ENCODE measurements at regions not wholly inside any gene's neighbourhood (a gene's known extent, or its start where the extent isn't known, plus 50 kb on each side); places are given as distances from the start of the nearest gene placed in this dataset.

DNA sequence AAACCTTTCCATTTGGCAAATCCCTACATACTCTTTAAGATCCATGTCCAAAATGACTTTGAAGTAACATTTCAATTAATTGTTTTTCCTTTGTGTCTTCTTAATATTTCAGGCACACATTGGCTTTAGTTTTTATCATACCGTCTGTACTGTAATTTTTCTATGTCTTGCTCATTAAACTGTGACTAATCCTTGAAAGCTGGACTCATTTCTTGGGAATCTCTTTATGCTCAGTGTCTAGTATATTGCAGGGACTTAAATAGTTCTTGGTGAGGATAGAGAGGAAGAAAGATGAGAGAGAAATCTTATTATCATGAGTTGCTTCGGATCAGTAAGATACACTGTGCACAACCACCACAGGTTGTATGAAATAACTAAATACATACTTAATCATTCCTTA is 448.3 kb upstream of the ST6GAL2 start:
- in situ Hi-C loops (cut with HindIII; ENCODE audit: low sequenced_read_pairs): no loop called here
- TF ChIP-seq, protein P1, sequence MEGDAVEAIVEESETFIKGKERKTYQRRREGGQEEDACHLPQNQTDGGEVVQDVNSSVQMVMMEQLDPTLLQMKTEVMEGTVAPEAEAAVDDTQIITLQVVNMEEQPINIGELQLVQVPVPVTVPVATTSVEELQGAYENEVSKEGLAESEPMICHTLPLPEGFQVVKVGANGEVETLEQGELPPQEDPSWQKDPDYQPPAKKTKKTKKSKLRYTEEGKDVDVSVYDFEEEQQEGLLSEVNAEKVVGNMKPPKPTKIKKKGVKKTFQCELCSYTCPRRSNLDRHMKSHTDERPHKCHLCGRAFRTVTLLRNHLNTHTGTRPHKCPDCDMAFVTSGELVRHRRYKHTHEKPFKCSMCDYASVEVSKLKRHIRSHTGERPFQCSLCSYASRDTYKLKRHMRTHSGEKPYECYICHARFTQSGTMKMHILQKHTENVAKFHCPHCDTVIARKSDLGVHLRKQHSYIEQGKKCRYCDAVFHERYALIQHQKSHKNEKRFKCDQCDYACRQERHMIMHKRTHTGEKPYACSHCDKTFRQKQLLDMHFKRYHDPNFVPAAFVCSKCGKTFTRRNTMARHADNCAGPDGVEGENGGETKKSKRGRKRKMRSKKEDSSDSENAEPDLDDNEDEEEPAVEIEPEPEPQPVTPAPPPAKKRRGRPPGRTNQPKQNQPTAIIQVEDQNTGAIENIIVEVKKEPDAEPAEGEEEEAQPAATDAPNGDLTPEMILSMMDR (IDR thresholded peaks at IDR 0.05; ENCODE audit: low read depth, low read length, missing control alignments): no peak
- H3K4me3 ChIP-seq (ENCODE audit: low read depth, low read length): no peak overlapping the region
- DNase-seq (ENCODE audit: low read depth): no peak

DNA sequence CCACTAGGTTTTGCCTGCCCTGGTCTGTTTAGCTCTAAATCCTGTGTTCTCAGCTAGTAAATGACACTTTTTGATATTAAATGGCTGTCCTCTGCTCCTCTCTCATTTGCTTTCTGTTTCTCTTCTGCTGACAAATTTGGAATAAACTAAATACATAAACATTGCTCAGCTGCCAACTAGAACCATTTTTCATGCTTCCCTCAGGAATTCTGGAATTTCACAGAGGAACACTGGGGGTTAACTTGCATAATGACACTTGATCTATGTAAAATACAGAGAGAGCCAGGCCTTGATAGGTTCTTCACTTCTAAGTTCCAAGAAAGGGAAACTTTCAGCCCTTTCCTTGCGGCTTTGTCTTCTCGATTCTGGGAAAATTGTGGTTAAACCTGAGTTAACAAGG is 450.6 kb upstream of the ST6GAL2 start:
- TF ChIP-seq, protein P1 (IDR thresholded peaks at IDR 0.05; ENCODE audit: low read depth, low read length, missing control alignments): no peak
- in situ Hi-C loops (cut with HindIII; ENCODE audit: low sequenced_read_pairs): no loop called here
- DNase-seq (ENCODE audit: low read depth): peak; percentile 6

DNA sequence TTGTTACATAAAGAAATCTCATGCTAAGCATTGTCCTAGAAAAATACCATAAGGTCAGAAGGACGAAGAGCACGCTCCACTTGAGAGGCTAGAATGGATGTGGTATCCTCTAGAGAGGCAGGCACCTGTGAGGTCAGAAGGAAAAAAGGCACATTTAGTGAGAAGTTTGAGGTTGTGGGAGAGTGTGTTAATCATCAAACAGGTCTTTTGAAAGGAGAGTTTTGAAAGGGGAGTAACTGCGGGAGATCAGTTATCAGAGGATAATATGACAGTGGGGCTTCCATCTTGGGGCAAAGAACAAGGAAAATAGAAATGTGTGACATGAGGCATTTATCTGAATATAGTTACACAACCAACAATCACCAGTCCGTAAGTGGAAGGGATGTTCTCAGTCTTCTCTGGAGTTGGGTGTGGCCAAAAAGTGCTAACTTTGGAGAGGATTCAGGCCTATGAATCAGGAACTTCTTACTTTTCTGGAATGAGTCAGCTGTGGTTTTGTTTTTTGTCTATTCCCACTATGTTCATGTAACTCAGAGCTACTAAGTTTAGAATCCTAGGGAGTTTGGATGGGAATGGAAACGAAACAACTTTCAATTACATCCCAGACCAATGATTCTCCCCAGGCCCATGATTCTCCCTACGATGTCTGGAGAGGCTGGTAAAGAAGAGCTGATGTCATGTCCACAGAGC is 451.4 kb upstream of the ST6GAL2 start:
- TF ChIP-seq, protein P1 (IDR thresholded peaks at IDR 0.05; ENCODE audit: low read depth, low read length, missing control alignments): no peak
- peak; percentile 45 for DNase-seq (ENCODE audit: low read depth)
- in situ Hi-C loops (cut with HindIII; ENCODE audit: low sequenced_read_pairs): no loop called here
- H3K4me3 ChIP-seq (ENCODE audit: low read depth, low read length): no peak overlapping the region

More for the DNA sequence above, 450.6 kb upstream of the ST6GAL2 start:
- no peak overlapping the region for H3K4me3 ChIP-seq (ENCODE audit: low read depth, low read length)

DNA sequence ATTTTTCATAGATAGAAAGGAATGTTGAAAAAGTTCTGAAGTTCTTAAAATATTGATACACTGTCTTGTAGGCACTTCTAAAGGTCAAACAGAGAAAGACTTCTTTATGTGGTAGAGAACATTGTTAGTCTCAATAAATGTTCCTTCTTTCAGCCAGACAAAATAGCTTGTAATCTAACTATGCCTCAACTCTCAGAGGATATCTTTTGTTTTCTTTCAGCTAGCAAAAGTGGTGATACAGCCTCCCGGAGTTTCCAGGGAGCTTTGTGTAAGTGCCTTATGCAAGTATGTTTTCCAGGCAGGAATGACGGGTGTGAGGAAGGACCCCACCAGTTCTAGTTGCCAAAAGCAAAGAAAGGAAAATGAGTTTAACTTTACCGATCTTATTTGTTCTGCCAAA is 452.1 kb upstream of the ST6GAL2 start:
- TF ChIP-seq, protein P1 (IDR thresholded peaks at IDR 0.05; ENCODE audit: low read depth, low read length, missing control alignments): no peak
- no peak overlapping the region for H3K4me3 ChIP-seq (ENCODE audit: low read depth, low read length)
- in situ Hi-C loops (cut with HindIII; ENCODE audit: low sequenced_read_pairs): no loop called here
- DNase-seq (ENCODE audit: low read depth): no peak

DNA sequence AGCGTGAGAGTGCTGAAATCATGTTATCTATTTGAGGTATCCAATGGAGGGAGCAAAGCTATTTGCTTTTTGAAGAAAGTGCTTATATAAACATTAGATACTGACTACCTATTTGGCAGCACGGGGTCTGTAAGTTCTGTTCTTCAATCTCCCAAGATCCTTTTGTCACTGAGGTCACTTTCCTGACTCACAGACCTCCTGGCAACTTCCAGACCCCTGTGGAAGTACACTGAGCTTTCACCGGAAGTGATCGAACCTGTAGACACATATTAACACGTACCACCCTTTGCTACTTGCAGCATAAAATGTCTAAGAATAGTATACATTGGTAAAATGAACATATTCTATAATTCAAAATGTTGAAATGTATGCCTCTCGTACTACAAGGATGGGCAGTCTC is 452.6 kb upstream of the ST6GAL2 start:
- no peak overlapping the region for H3K4me3 ChIP-seq (ENCODE audit: low read depth, low read length)
- no peak for DNase-seq (ENCODE audit: low read depth)
- TF ChIP-seq, protein P1 (IDR thresholded peaks at IDR 0.05; ENCODE audit: low read depth, low read length, missing control alignments): no peak
- in situ Hi-C loops (cut with HindIII; ENCODE audit: low sequenced_read_pairs): no loop called here

DNA sequence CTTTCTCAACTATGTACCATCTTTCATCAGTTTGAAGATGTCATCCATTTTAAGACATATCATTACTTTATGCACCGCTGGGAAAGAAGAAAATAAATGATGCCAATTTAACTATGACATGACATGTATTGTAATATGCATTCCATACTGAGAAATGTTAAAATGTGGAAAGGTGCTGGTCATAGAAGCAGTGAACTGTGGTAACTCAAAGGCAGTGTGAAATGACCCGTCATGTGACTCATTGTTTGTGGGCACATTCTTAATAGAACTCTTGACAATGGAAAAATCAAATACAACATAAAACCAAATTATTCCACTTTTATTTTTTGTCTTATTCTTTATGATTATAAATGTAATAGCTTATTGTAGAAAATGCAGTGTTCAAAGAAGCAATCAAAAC is 455.0 kb upstream of the ST6GAL2 start:
- TF ChIP-seq, protein P1 (IDR thresholded peaks at IDR 0.05; ENCODE audit: low read depth, low read length, missing control alignments): no peak
- H3K4me3 ChIP-seq (ENCODE audit: low read depth, low read length): no peak overlapping the region
- in situ Hi-C loops (cut with HindIII; ENCODE audit: low sequenced_read_pairs): no loop called here
- no peak for DNase-seq (ENCODE audit: low read depth)

Measured in astrocyte of the cerebellum (primary cell).